A673 (cell line): ENCODE measurements at regions not wholly inside any gene's neighbourhood (a gene's known extent, or its start where the extent isn't known, plus 50 kb on each side); places are given as distances from the start of the nearest gene placed in this dataset.

ENCODE experiments used
- BruUV-seq: library from RNA; stranded (reverse); fragments of 400-500 nt; replicated peaks from 2 replicates; lab custom pipeline; 2021; lab: Mats Ljungman, UMichigan
- CTCF ChIA-PET: fragments of 300-600 bp; sonication (Branson Sonifier 250); formaldehyde crosslinking; loops from one replicate; lab custom pipeline; 2022; ENCODE audit warnings: antibody characterized with exemption; lab: Charles Lee
- POLR2A ChIA-PET: fragments of 300-600 bp; sonication (Branson Sonifier 250); formaldehyde crosslinking; loops from one replicate; lab custom pipeline; 2022; ENCODE audit warnings: antibody characterized with exemption; ENCODE audit not compliant: low non-redundant PET; lab: Charles Lee
- DNase-seq: peaks from one replicate; pipeline ENCODE4 v3.0.0-alpha.2; 2015; ENCODE audit warnings: low spot score
- H3K27ac ChIP-seq: fragments of 200-600 bp; sonication (generic); 2 replicates; pipeline ENCODE4 v1.5.1; 2016; ENCODE audit warnings: mixed run types, low read depth, mild to moderate bottlenecking, mixed read lengths, antibody characterized with exemption, low read length; ENCODE audit not compliant: poor library complexity, severe bottlenecking
- H3K27me3 ChIP-seq: fragments of 200-600 bp; sonication (generic); replicated peaks from 2 replicates; pipeline ENCODE4 v1.6.1; 2017; ENCODE audit warnings: mixed run types, low read depth, mild to moderate bottlenecking, mixed read lengths, antibody characterized with exemption, low read length; ENCODE audit not compliant: insufficient read depth, poor library complexity
- H3K36me3 ChIP-seq: fragments of 200-600 bp; sonication (generic); 2 replicates; pipeline ENCODE4 v1.6.1; 2016; ENCODE audit warnings: mixed run types, mild to moderate bottlenecking, mixed read lengths, antibody characterized with exemption, low read length; ENCODE audit not compliant: insufficient read depth, poor library complexity, severe bottlenecking
- H3K4me1 ChIP-seq: fragments of 200-600 bp; sonication (generic); 2 replicates; pipeline ENCODE4 v1.6.1; 2017; ENCODE audit warnings: mixed run types, mild to moderate bottlenecking, mixed read lengths, antibody characterized with exemption, low read length; ENCODE audit not compliant: insufficient read depth, poor library complexity, severe bottlenecking
- H3K4me3 ChIP-seq: fragments of 200-600 bp; sonication (generic); 2 replicates; pipeline ENCODE4 v1.5.1; 2016; ENCODE audit warnings: low read depth, mixed run types, mild to moderate bottlenecking, mixed read lengths, low read length; ENCODE audit not compliant: poor library complexity, severe bottlenecking
- H3K9me3 ChIP-seq: fragments of 200-600 bp; sonication (generic); 2 replicates; pipeline ENCODE4 v1.6.1; 2016; ENCODE audit warnings: mixed run types, low read depth, mild to moderate bottlenecking, mixed read lengths, antibody characterized with exemption, low read length; ENCODE audit not compliant: poor library complexity, severe bottlenecking
- EZH2 ChIP-seq: fragments of 200-600 bp; sonication (generic); IDR thresholded peaks from 2 replicates; pipeline ENCODE4 v1.6.1; 2017; ENCODE audit warnings: borderline replicate concordance, low read depth, mild to moderate bottlenecking, mixed read lengths, antibody characterized with exemption, low read length; ENCODE audit not compliant: poor library complexity, severe bottlenecking
- intact Hi-C: fragments of 100-400 bp; cut with micrococcal nuclease; formaldehyde crosslinking; loops from one replicate; pipeline ENCODE4 v1.10.0; 2022; ENCODE audit not compliant: unreplicated experiment
- TF ChIP-seq, protein P1 (sequence below): fragments of 300-800, 200-600 bp; sonication (generic); conservative IDR thresholded peaks from 2 replicates; pipeline ENCODE4 v1.5.1; 2017; ENCODE audit warnings: low read depth, mild to moderate bottlenecking, antibody characterized with exemption, low read length, moderate library complexity, mixed read lengths

- no peak for DNase-seq
- no TSS peak for BruUV-seq
- ChIA-PET CTCF (no interaction called here), POLR2A (no interaction called here)
- TF ChIP-seq EZH2 = no peak
- TF ChIP-seq, protein P1, sequence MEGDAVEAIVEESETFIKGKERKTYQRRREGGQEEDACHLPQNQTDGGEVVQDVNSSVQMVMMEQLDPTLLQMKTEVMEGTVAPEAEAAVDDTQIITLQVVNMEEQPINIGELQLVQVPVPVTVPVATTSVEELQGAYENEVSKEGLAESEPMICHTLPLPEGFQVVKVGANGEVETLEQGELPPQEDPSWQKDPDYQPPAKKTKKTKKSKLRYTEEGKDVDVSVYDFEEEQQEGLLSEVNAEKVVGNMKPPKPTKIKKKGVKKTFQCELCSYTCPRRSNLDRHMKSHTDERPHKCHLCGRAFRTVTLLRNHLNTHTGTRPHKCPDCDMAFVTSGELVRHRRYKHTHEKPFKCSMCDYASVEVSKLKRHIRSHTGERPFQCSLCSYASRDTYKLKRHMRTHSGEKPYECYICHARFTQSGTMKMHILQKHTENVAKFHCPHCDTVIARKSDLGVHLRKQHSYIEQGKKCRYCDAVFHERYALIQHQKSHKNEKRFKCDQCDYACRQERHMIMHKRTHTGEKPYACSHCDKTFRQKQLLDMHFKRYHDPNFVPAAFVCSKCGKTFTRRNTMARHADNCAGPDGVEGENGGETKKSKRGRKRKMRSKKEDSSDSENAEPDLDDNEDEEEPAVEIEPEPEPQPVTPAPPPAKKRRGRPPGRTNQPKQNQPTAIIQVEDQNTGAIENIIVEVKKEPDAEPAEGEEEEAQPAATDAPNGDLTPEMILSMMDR = no peak
- no peak overlapping the region for H3K4me3 ChIP-seq
- H3K4me1 ChIP-seq = no peaks in the 10 kb centered on the region
- no peaks in the 10 kb centered on the region for H3K36me3 ChIP-seq
- no peak overlapping the region for H3K27ac ChIP-seq
- no peaks in the 10 kb centered on the region for H3K9me3 ChIP-seq
- H3K27me3 ChIP-seq = no peaks in the 10 kb centered on the region
- intact Hi-C loops = no loop called here
Measured at GRCh38 chr4:108532187-108532586, 88.2 kb upstream of the RPL34 start.

- Histone ChIP-seq H3K9me3 (no peaks in the 10 kb centered on the region), H3K4me3 (no peak overlapping the region), H3K27ac (no peak overlapping the region), H3K4me1 (no peaks in the 10 kb centered on the region), H3K36me3 (no peaks in the 10 kb centered on the region), H3K27me3 (no peaks in the 10 kb centered on the region)
- ChIA-PET CTCF (no interaction called here), POLR2A (no interaction called here)
- no peak for DNase-seq
- TF ChIP-seq, protein P1 = no peak
- TF ChIP-seq EZH2 = no peak
- intact Hi-C loops = no loop called here
- no TSS peak for BruUV-seq
Measured at GRCh38 chr4:108531461-108531860, 88.9 kb upstream of the RPL34 start.

DNA sequence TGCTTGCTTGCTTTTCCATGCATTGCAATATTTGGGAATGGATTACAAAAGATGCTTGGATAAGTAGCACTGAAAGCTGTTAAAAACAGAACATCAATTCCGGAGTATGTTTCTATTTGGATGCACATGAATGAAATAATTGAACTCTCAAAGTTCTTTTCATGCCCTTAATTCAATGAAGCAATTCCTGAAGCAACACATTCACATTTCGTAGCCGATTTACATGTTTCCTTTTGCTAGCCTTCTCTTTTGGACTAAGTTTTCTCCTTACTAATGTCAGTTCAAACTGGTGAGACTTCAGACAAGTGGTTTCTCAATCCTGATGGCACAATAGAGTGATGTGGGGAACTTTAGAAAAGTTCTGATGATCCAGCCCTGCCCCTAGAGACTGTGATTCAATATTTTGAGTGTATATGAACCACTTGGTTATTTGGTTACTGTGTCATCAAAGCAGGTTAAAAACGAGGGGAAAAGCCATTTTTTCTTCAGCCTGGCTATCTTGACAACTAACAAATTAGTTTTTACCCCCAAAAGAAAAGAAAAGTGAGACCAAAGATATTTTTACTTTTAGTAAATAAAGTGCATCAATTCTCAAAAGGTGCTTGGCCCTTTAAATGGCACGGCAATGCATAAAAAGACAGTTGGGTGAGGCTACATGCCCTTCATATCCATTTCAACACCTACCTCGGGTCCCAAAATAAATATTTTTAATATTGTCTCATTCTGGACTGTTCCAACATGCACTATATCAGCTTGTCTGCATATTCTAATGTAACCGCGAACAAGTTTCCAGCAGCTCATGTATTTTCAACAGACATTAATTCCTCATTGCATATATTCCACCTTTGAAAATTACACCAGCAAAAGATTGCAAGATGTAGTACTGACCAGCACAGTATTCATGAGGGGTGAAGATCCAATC is 90.1 kb upstream of the RPL34 start:
- Histone ChIP-seq H3K9me3 (no peaks in the 10 kb centered on the region), H3K36me3 (no peaks in the 10 kb centered on the region), H3K4me1 (no peaks in the 10 kb centered on the region), H3K27ac (no peak overlapping the region), H3K27me3 (no peaks in the 10 kb centered on the region), H3K4me3 (no peak overlapping the region)
- ChIA-PET POLR2A (no interaction called here), CTCF (no interaction called here)
- BruUV-seq = no TSS peak
- DNase-seq = no peak
- intact Hi-C loops = no loop called here
- TF ChIP-seq EZH2 = no peak
- TF ChIP-seq, protein P1 = no peak
